BJ (cell line): ENCODE measurements at regions not wholly inside any gene's neighbourhood (a gene's known extent, or its start where the extent isn't known, plus 50 kb on each side); places are given as distances from the start of the nearest gene placed in this dataset.

Experiments used
- CTCF ChIA-PET: fragments of 350-600 bp; formaldehyde crosslinking; extraction: SDS; loops from one replicate; lab custom pipeline; 2021; ENCODE audit warnings: antibody characterized with exemption, inconsistent platforms; lab: Yijun Ruan, JAX
- POLR2A ChIA-PET: fragments of 300-600 bp; sonication (Branson Sonifier 250); formaldehyde crosslinking; extraction: SDS; loops from one replicate; lab custom pipeline; 2021; ENCODE audit warnings: antibody characterized with exemption; lab: Charles Lee
- DNase-seq: peaks from one replicate; pipeline ENCODE4 v3.0.0-alpha.2; 2011; ENCODE audit warnings: low read depth
- H3K27me3 ChIP-seq: 2 replicates; pipeline ENCODE4 v1.6.0; 2011; ENCODE audit warnings: low read length; ENCODE audit not compliant: control insufficient read depth, insufficient read depth
- H3K36me3 ChIP-seq: 2 replicates; pipeline ENCODE4 v1.5.1; 2011; ENCODE audit warnings: low read length; ENCODE audit not compliant: control insufficient read depth, insufficient read depth
- H3K4me3 ChIP-seq: 2 replicates; pipeline ENCODE4 v1.5.1; 2011; ENCODE audit warnings: low read depth, mild to moderate bottlenecking, control low read depth, low read length
- TF ChIP-seq, protein P1 (sequence below): IDR thresholded peaks from 2 replicates; pipeline ENCODE4 v1.5.1; 2011; ENCODE audit warnings: low read depth, mild to moderate bottlenecking, control low read depth, inconsistent platforms, low read length, moderate library complexity; ENCODE audit not compliant: insufficient read depth

DNA sequence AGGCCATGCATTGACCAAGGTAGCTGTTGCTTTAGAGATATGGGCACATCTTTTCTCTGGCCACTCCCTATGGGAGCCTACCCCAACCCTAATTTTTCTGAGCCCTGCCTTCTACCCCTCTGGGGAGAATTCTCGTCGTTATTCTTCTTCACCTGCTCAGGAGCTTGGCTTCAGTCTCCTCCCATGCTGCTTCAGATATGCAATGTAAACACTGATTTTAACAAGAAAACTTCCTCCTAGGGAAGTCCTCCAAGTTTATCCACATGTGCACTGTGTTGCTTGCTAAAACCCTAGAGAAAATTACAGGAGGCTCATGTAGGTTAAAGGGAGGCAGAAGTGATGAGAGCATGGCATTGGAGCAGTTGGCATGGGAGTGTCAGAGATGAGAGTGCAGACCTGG, 445.2 kb upstream of the MDFIC2 start:
- no peak overlapping the region for H3K4me3 ChIP-seq
- ChIA-PET CTCF (no interaction called here), POLR2A (no interaction called here)
- H3K36me3 ChIP-seq: no peaks in the 10 kb centered on the region
- DNase-seq: no peak
- TF ChIP-seq, protein P1, sequence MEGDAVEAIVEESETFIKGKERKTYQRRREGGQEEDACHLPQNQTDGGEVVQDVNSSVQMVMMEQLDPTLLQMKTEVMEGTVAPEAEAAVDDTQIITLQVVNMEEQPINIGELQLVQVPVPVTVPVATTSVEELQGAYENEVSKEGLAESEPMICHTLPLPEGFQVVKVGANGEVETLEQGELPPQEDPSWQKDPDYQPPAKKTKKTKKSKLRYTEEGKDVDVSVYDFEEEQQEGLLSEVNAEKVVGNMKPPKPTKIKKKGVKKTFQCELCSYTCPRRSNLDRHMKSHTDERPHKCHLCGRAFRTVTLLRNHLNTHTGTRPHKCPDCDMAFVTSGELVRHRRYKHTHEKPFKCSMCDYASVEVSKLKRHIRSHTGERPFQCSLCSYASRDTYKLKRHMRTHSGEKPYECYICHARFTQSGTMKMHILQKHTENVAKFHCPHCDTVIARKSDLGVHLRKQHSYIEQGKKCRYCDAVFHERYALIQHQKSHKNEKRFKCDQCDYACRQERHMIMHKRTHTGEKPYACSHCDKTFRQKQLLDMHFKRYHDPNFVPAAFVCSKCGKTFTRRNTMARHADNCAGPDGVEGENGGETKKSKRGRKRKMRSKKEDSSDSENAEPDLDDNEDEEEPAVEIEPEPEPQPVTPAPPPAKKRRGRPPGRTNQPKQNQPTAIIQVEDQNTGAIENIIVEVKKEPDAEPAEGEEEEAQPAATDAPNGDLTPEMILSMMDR: no peak
- peaks cover 3% of the 10 kb centered on the region; the same call in 1 of the 2 replicates for H3K27me3 ChIP-seq

DNA sequence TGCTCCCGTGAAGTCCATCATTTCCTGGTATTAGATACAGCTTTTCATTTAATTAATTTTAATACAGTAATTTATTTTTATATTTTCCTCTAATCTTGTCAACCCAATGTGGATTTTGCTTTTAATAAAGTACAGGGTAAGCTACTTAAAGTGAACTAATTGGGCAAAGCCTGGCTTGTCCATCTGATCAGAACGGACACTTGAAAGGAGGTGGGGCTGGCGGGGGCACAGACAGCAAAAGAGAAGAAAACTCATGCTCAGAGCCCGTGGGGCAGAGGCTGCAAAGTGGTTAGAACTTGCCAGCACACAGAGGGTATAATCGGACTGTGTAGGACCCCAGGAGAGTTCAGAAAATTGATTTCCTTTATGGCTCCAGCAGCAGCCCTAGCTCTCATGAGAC, 443.1 kb upstream of the MDFIC2 start:
- ChIA-PET POLR2A (no interaction called here), CTCF (no interaction called here)
- Histone ChIP-seq H3K4me3 (no peak overlapping the region), H3K27me3 (peaks cover 3% of the 10 kb centered on the region; the same call in 1 of the 2 replicates), H3K36me3 (no peaks in the 10 kb centered on the region)
- TF ChIP-seq, protein P1: no peak
- no peak for DNase-seq

DNA sequence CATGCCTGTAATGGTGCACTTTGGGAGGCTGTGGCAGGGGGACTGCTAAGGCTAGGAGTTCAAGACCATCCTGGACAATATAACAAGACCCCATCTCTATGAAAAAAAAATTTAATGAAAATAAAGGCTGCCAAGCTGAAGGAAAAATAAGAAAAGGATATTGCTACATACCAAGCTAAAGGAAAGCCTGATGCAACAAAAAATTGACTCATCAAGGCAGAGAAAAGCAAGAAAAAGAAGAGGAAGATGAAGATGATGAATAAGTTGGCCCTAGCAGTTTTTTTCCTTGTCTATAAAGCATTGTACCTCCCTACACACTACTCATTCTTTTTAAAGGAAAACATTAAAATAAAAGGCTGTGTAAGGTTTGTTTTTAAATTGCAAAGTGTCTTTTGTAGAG, 441.9 kb upstream of the MDFIC2 start:
- POLR2A ChIA-PET: no interaction called here
- DNase-seq: no peak
- no peaks in the 10 kb centered on the region for H3K36me3 ChIP-seq
- peaks cover 3% of the 10 kb centered on the region; the same call in 1 of the 2 replicates for H3K27me3 ChIP-seq
- no peak overlapping the region for H3K4me3 ChIP-seq
- CTCF ChIA-PET: no interaction called here
- TF ChIP-seq, protein P1: no peak

DNA sequence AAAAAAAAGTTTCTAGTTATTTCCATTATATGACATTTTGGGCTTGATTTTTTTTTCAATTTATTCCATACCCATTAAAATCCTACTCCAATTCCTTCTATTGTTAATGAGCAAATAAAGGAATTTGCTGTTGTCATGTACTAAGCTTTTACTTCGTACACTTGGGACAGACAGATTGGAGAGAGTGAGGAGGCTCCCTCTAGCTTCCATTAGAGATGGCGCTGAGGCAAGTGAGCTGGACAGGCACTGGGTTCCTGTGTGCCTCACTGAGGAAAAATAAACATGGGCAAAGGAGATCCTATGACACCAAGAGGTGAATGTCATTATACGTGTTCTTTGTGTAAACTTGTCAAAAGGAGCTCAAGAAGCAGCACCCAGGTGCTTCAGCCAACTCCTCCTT, 441.1 kb upstream of the MDFIC2 start:
- Histone ChIP-seq H3K4me3 (no peak overlapping the region), H3K36me3 (no peaks in the 10 kb centered on the region), H3K27me3 (peaks cover 3% of the 10 kb centered on the region; the same call in 1 of the 2 replicates)
- DNase-seq: no peak
- POLR2A ChIA-PET: no interaction called here
- CTCF ChIA-PET: no interaction called here
- TF ChIP-seq, protein P1: no peak; the same call in 1 of the 2 replicates

DNA sequence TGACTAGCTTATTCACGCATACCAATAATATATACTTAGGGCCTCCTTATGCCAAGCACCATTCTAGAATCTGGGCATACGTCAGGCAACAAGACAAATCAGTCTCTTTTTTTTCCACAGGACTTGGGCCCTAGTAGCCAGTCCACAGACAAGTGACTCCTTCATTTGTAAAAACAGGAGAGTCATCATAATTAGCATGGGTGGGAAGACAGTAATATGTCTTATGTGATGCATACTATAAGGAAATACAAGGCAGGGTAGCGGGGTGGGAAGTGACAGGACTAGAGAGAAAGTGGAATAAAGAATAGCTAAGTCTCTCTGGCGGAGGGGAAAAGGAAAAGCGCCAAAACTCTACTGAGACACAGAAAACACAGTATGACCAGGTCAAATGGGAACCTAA, 439.6 kb upstream of the MDFIC2 start:
- ChIA-PET POLR2A (no interaction called here), CTCF (no interaction called here)
- Histone ChIP-seq H3K36me3 (no peaks in the 10 kb centered on the region), H3K4me3 (no peak overlapping the region), H3K27me3 (peaks cover 3% of the 10 kb centered on the region; the same call in 1 of the 2 replicates)
- TF ChIP-seq, protein P1: no peak
- DNase-seq: no peak
